Nephron (organoid): ENCODE measurements at regions not wholly inside any gene's neighbourhood (a gene's known extent, or its start where the extent isn't known, plus 50 kb on each side); places are given as distances from the start of the nearest gene placed in this dataset.
A peak's percentile ranks its signal among the peaks of the same experiment; 100 is the strongest.

ENCODE experiments used
- H3K27ac Mint-ChIP-seq, 3 experiments: 2 replicates each; pipeline ENCODE4 v1.8.0; 2020; ENCODE audit warnings: mixed read lengths in 3 of 3, mild to moderate bottlenecking in 2 of 3, moderate library complexity in 1 of 3
- H3K27me3 Mint-ChIP-seq: 2 replicates; pipeline ENCODE4 v1.8.0; 2021; ENCODE audit warnings: low read depth, mild to moderate bottlenecking, moderate library complexity, mixed read lengths
- H3K36me3 Mint-ChIP-seq: 2 replicates; pipeline ENCODE4 v1.8.0; 2020; ENCODE audit warnings: low read depth, mixed read lengths
- H3K4me1 Mint-ChIP-seq: 2 replicates; pipeline ENCODE4 v1.8.0; 2020; ENCODE audit warnings: mixed read lengths
- H3K4me3 Mint-ChIP-seq, 3 experiments: 2 replicates each; pipeline ENCODE4 v1.8.0; 2020; ENCODE audit warnings: mild to moderate bottlenecking in 3 of 3, mixed read lengths in 3 of 3, moderate library complexity in 2 of 3
- H3K9me3 Mint-ChIP-seq: 2 replicates; pipeline ENCODE4 v1.8.0; 2020; ENCODE audit warnings: mixed read lengths
- TF ChIP-seq, protein P1 (sequence below), 3 experiments: fragments of 200-600 bp; sonication (generic); IDR thresholded peaks; one replicate each; pipeline ENCODE4 v1.5.0; 2021; ENCODE audit warnings: antibody characterized with exemption in 3 of 3; ENCODE audit not compliant: unreplicated experiment in 3 of 3

GRCh38 chr6:14380901-14381828, 263.6 kb downstream of the CD83 start:
- peaks cover 12% of the 10 kb centered on the region for H3K27me3 Mint-ChIP-seq
- peaks cover 16% of the 10 kb centered on the region for H3K4me1 Mint-ChIP-seq
- H3K27ac Mint-ChIP-seq: peak overlapping the region in 1 of 3 experiments; percentile 42
- peaks cover 12% of the 10 kb centered on the region for H3K9me3 Mint-ChIP-seq
- TF ChIP-seq, protein P1, sequence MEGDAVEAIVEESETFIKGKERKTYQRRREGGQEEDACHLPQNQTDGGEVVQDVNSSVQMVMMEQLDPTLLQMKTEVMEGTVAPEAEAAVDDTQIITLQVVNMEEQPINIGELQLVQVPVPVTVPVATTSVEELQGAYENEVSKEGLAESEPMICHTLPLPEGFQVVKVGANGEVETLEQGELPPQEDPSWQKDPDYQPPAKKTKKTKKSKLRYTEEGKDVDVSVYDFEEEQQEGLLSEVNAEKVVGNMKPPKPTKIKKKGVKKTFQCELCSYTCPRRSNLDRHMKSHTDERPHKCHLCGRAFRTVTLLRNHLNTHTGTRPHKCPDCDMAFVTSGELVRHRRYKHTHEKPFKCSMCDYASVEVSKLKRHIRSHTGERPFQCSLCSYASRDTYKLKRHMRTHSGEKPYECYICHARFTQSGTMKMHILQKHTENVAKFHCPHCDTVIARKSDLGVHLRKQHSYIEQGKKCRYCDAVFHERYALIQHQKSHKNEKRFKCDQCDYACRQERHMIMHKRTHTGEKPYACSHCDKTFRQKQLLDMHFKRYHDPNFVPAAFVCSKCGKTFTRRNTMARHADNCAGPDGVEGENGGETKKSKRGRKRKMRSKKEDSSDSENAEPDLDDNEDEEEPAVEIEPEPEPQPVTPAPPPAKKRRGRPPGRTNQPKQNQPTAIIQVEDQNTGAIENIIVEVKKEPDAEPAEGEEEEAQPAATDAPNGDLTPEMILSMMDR (IDR thresholded peaks at IDR 0.05; ENCODE audit: unreplicated experiment in 3 of 3): no peak
- no peak overlapping the region for H3K4me3 Mint-ChIP-seq
- no peaks in the 10 kb centered on the region for H3K36me3 Mint-ChIP-seq

DNA sequence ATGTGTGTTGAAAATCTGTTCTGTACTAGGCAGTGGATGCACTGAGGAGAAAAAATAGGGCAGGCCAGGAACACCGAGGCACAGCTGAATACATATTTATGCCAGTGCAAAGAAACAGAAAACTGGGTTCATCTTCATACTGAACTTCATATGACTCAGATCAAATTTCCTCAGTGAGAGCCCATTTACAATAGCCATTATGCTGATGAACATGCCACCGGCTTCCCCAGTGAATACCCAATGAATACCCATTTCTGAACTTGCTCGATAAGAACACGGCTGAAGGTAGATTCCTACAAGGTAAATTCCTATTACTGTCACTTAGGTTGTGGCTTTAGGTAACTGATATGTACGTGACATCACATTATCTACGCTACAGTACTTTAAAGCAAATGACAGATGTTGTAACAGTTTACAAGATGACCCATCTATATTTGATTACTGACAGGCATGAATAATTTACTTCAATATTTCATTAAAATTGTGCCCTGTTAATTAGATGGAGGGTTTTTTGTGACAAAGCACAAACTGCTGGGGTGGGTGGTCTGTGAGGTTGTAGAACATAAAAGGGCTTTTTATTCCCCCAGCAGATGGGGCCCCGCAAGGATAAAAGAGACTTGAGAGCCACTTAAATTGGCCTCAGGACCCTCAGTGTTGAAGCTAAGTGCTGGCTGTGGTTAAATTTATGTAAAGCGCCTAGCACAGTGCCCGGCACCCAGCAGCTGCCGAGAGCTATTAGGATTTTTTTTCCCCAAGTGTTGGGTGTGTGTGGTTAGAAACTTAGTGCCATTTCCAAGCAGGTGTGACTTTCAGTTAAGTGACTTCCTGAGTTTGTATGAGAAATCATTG, 264.5 kb downstream of the CD83 start:
- H3K27me3 Mint-ChIP-seq: peaks cover 12% of the 10 kb centered on the region
- TF ChIP-seq, protein P1 (IDR thresholded peaks at IDR 0.05; ENCODE audit: unreplicated experiment in 3 of 3): no peak
- peaks cover 16% of the 10 kb centered on the region for H3K4me1 Mint-ChIP-seq
- no peak overlapping the region for H3K27ac Mint-ChIP-seq
- H3K36me3 Mint-ChIP-seq: no peaks in the 10 kb centered on the region
- peaks cover 7% of the 10 kb centered on the region for H3K9me3 Mint-ChIP-seq
- H3K4me3 Mint-ChIP-seq: no peak overlapping the region

DNA sequence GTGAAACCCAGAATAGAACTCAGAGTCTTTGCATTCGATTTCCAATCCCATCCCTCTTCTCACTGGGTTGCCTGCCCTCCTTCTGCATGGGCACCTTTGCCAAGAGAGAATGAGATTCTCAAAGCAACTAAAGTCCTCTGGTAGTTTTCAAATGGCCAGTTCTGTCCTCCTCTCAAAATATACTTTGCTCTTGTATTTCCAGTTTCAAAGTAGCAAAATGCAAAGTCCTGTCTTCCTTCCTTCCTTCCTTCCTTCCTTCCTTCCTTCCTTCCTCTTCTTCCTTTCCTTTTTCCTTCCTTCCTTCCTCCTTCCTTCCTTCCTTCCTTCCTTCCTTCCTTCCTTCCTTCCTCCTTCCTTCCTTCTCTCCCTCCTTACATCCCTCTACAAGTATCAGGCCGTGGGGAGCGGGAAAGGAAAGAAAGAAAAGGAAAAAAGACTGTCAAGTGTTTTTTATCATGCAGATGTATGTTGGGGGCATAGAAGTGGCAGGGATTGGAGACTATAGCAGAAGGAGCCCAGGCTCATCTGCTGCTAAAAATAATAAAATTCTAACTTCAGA, 265.2 kb downstream of the CD83 start:
- H3K27ac Mint-ChIP-seq: no peak overlapping the region
- H3K36me3 Mint-ChIP-seq: no peaks in the 10 kb centered on the region
- H3K4me3 Mint-ChIP-seq: no peak overlapping the region
- H3K9me3 Mint-ChIP-seq: peaks cover 3% of the 10 kb centered on the region
- TF ChIP-seq, protein P1 (IDR thresholded peaks at IDR 0.05; ENCODE audit: unreplicated experiment in 3 of 3): no peak
- H3K4me1 Mint-ChIP-seq: peaks cover 16% of the 10 kb centered on the region
- H3K27me3 Mint-ChIP-seq: peaks cover 12% of the 10 kb centered on the region

GRCh38 chr6:14383393-14384174, 266.0 kb downstream of the CD83 start:
- Mint-ChIP-seq H3K4me3 (no peak overlapping the region), H3K27me3 (peaks cover 12% of the 10 kb centered on the region), H3K4me1 (peaks cover 16% of the 10 kb centered on the region), H3K9me3 (no peaks in the 10 kb centered on the region), H3K36me3 (no peaks in the 10 kb centered on the region), H3K27ac (no peak overlapping the region)
- TF ChIP-seq, protein P1 (IDR thresholded peaks at IDR 0.05; ENCODE audit: unreplicated experiment in 3 of 3): no peak

GRCh38 chr6:14384175-14384949, 266.8 kb downstream of the CD83 start:
- H3K4me3 Mint-ChIP-seq: no peak overlapping the region
- no peak overlapping the region for H3K27ac Mint-ChIP-seq
- no peaks in the 10 kb centered on the region for H3K9me3 Mint-ChIP-seq
- H3K36me3 Mint-ChIP-seq: no peaks in the 10 kb centered on the region
- H3K4me1 Mint-ChIP-seq: peaks cover 16% of the 10 kb centered on the region
- peaks cover 12% of the 10 kb centered on the region for H3K27me3 Mint-ChIP-seq
- TF ChIP-seq, protein P1 (IDR thresholded peaks at IDR 0.05; ENCODE audit: unreplicated experiment in 3 of 3): no peak
